ENCODE measurements at regions not wholly inside any gene's neighbourhood (a gene's known extent, or its start where the extent isn't known, plus 50 kb on each side); places are given as distances from the start of the nearest gene placed in this dataset.

- Histone ChIP-seq H3K36me3 (ENCODE audit: control insufficient read depth, insufficient read depth, low read length) (no peaks in the 10 kb centered on the region), H4K20me1 (ENCODE audit: control insufficient read depth, extremely low read depth, insufficient read depth, low read length) (no peaks in the 10 kb centered on the region), H3K27ac (ENCODE audit: insufficient read depth, low read length) (no peak overlapping the region), H3K4me2 (ENCODE audit: extremely low read depth, insufficient read depth, low read length) (no peak overlapping the region), H3K27me3 (ENCODE audit: control insufficient read depth, insufficient read depth, low read length) (no peaks in the 10 kb centered on the region), H3K9me3 (ENCODE audit: control insufficient read depth, insufficient read depth, low read depth, low read length) (no peaks in the 10 kb centered on the region), H3K4me3 (replicated peaks in 1 of 4; ENCODE audit: control extremely low read depth in 1 of 4, insufficient read depth in 1 of 4, low read depth in 3 of 4, low read length in 4 of 4) (no peak overlapping the region), H3K9ac (ENCODE audit: insufficient read depth, low read length) (no peak overlapping the region), H2AFZ (ENCODE audit: low read length) (no peak overlapping the region), H3K4me1 (ENCODE audit: control insufficient read depth, extremely low read depth, insufficient read depth, low read length) (no peaks in the 10 kb centered on the region), H3K79me2 (ENCODE audit: control insufficient read depth, insufficient read depth, low read length) (no peaks in the 10 kb centered on the region)
- DNase-seq (ENCODE audit: low read depth in 2 of 2) = no peak
- no peak for TF ChIP-seq CTCF (conservative IDR thresholded peaks at IDR 0.05 in 1 of 2, IDR thresholded peaks at IDR 0.05 in 1 of 2; ENCODE audit: low read depth in 1 of 2, low read length in 2 of 2)
- TF ChIP-seq EZH2 (IDR thresholded peaks at IDR 0.05; ENCODE audit: low read length, missing control alignments) = no peak
These were observed 165.4 kb downstream of the SLC35B3 start for GRCh38 chr6:8269872-8270454.

GRCh38 chr6:8269094-8269493 is 166.3 kb downstream of the SLC35B3 start:
- H4K20me1 ChIP-seq (ENCODE audit: control insufficient read depth, extremely low read depth, insufficient read depth, low read length) = no peaks in the 10 kb centered on the region
- H3K4me1 ChIP-seq (ENCODE audit: control insufficient read depth, extremely low read depth, insufficient read depth, low read length) = no peaks in the 10 kb centered on the region
- H3K36me3 ChIP-seq (ENCODE audit: control insufficient read depth, insufficient read depth, low read length) = no peaks in the 10 kb centered on the region
- no peak overlapping the region for H3K9ac ChIP-seq (ENCODE audit: insufficient read depth, low read length)
- H3K4me2 ChIP-seq (ENCODE audit: extremely low read depth, insufficient read depth, low read length) = no peak overlapping the region
- DNase-seq (ENCODE audit: low read depth in 2 of 2) = no peak
- no peak overlapping the region for H3K4me3 ChIP-seq (replicated peaks in 1 of 4; ENCODE audit: control extremely low read depth in 1 of 4, insufficient read depth in 1 of 4, low read depth in 3 of 4, low read length in 4 of 4)
- H3K9me3 ChIP-seq (ENCODE audit: control insufficient read depth, insufficient read depth, low read depth, low read length) = no peaks in the 10 kb centered on the region
- H3K79me2 ChIP-seq (ENCODE audit: control insufficient read depth, insufficient read depth, low read length) = no peaks in the 10 kb centered on the region
- no peak overlapping the region for H3K27ac ChIP-seq (ENCODE audit: insufficient read depth, low read length)
- no peaks in the 10 kb centered on the region for H3K27me3 ChIP-seq (ENCODE audit: control insufficient read depth, insufficient read depth, low read length)
- no peak overlapping the region for H2AFZ ChIP-seq (ENCODE audit: low read length)
- TF ChIP-seq CTCF (conservative IDR thresholded peaks at IDR 0.05 in 1 of 2, IDR thresholded peaks at IDR 0.05 in 1 of 2; ENCODE audit: low read depth in 1 of 2, low read length in 2 of 2) = no peak
- no peak for TF ChIP-seq EZH2 (IDR thresholded peaks at IDR 0.05; ENCODE audit: low read length, missing control alignments)

GRCh38 chr6:8268606-8269005 is 166.3 kb upstream of the EEF1E1 start:
- Histone ChIP-seq H4K20me1 (ENCODE audit: control insufficient read depth, extremely low read depth, insufficient read depth, low read length) (no peaks in the 10 kb centered on the region), H3K9me3 (ENCODE audit: control insufficient read depth, insufficient read depth, low read depth, low read length) (no peaks in the 10 kb centered on the region), H3K9ac (ENCODE audit: insufficient read depth, low read length) (no peak overlapping the region), H3K27ac (ENCODE audit: insufficient read depth, low read length) (no peak overlapping the region), H3K27me3 (ENCODE audit: control insufficient read depth, insufficient read depth, low read length) (no peaks in the 10 kb centered on the region), H3K4me2 (ENCODE audit: extremely low read depth, insufficient read depth, low read length) (no peak overlapping the region), H3K36me3 (ENCODE audit: control insufficient read depth, insufficient read depth, low read length) (no peaks in the 10 kb centered on the region), H3K4me3 (replicated peaks in 1 of 4; ENCODE audit: control extremely low read depth in 1 of 4, insufficient read depth in 1 of 4, low read depth in 3 of 4, low read length in 4 of 4) (no peak overlapping the region), H3K79me2 (ENCODE audit: control insufficient read depth, insufficient read depth, low read length) (no peaks in the 10 kb centered on the region), H2AFZ (ENCODE audit: low read length) (no peak overlapping the region), H3K4me1 (ENCODE audit: control insufficient read depth, extremely low read depth, insufficient read depth, low read length) (no peaks in the 10 kb centered on the region)
- no peak for TF ChIP-seq EZH2 (IDR thresholded peaks at IDR 0.05; ENCODE audit: low read length, missing control alignments)
- TF ChIP-seq CTCF (conservative IDR thresholded peaks at IDR 0.05 in 1 of 2, IDR thresholded peaks at IDR 0.05 in 1 of 2; ENCODE audit: low read depth in 1 of 2, low read length in 2 of 2) = no peak
- no peak for DNase-seq (ENCODE audit: low read depth in 2 of 2)
